ENCODE measurements at regions not wholly inside any gene's neighbourhood (a gene's known extent, or its start where the extent isn't known, plus 50 kb on each side); places are given as distances from the start of the nearest gene placed in this dataset.

DNA sequence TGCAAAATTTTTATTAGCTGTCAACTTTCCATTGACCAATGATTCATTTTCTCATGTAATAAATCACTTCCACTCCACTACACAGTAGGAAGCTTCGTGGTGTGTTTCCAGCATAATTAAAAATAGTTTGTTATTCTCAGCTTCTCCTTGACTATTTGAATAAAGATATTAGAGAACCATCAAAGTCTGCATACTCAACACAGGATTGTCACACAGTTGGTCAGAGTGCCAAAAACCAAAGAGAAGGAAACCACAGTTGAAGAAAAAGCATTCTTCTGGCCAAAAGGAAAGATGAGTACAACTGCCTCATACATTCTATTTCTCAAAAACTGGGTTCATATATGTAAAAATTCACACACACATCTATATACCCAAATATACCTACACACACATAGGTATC lies 455.1 kb upstream of the HSF2 start:
- no peak for TF ChIP-seq EZH2 (IDR thresholded peaks at IDR 0.05; ENCODE audit: low read length, unreplicated experiment)
- TF ChIP-seq, protein P1, sequence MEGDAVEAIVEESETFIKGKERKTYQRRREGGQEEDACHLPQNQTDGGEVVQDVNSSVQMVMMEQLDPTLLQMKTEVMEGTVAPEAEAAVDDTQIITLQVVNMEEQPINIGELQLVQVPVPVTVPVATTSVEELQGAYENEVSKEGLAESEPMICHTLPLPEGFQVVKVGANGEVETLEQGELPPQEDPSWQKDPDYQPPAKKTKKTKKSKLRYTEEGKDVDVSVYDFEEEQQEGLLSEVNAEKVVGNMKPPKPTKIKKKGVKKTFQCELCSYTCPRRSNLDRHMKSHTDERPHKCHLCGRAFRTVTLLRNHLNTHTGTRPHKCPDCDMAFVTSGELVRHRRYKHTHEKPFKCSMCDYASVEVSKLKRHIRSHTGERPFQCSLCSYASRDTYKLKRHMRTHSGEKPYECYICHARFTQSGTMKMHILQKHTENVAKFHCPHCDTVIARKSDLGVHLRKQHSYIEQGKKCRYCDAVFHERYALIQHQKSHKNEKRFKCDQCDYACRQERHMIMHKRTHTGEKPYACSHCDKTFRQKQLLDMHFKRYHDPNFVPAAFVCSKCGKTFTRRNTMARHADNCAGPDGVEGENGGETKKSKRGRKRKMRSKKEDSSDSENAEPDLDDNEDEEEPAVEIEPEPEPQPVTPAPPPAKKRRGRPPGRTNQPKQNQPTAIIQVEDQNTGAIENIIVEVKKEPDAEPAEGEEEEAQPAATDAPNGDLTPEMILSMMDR (conservative IDR thresholded peaks at IDR 0.05; ENCODE audit: low read depth, low read length): no peak
- no peak for TF ChIP-seq EZH2phosphoT487 (IDR thresholded peaks at IDR 0.05; ENCODE audit: borderline replicate concordance, low read length)

Measured in PC-3 (cell line).